ENCODE measurements at regions not wholly inside any gene's neighbourhood (a gene's known extent, or its start where the extent isn't known, plus 50 kb on each side); places are given as distances from the start of the nearest gene placed in this dataset.
"Not testable (repeated sequence)": the region's sequence is repeated elsewhere in the genome, so short reads cannot be mapped to it uniquely, and the experiment has no call there.

GRCh38 chr6:68575765-68576439 is 59.2 kb upstream of the ADGRB3 start:
- Mint-ChIP-seq H3K27ac (no peak overlapping the region), H3K9me3 (peaks cover 9% of the 10 kb centered on the region), H3K36me3 (ENCODE audit: low read depth) (no peaks in the 10 kb centered on the region), H3K4me1 (ENCODE audit: low read depth) (peaks cover 7% of the 10 kb centered on the region), H3K27me3 (peaks cover 12% of the 10 kb centered on the region), H3K4me3 (no peak overlapping the region)
- intact Hi-C loops (cut with micrococcal nuclease), result no loop called here

- intact Hi-C loops (cut with micrococcal nuclease), result loop anchor here (5.0 kb wide), 1 partner anchor 204 kb away; no protein-coding TSS in a partner anchor
- H3K27ac Mint-ChIP-seq, result no peak overlapping the region
Observed at GRCh38 chr6:68572975-68573374, 62.1 kb upstream of the ADGRB3 start.

GRCh38 chr6:68572525-68572924 is 62.6 kb upstream of the ADGRB3 start:
- intact Hi-C loops (cut with micrococcal nuclease), result loop anchor here (5.0 kb wide), 1 partner anchor 205 kb away; no protein-coding TSS in a partner anchor
- Mint-ChIP-seq H3K36me3 (ENCODE audit: low read depth) (no peaks in the 10 kb centered on the region), H3K27me3 (peaks cover 11% of the 10 kb centered on the region), H3K9me3 (peaks cover 9% of the 10 kb centered on the region), H3K4me1 (ENCODE audit: low read depth) (peaks cover 7% of the 10 kb centered on the region), H3K4me3 (no peak overlapping the region), H3K27ac (no peak overlapping the region)

More at GRCh38 chr6:68572975-68573374, 62.1 kb upstream of the ADGRB3 start:
- H3K9me3 Mint-ChIP-seq, result peaks cover 9% of the 10 kb centered on the region
- no peaks in the 10 kb centered on the region for H3K36me3 Mint-ChIP-seq (ENCODE audit: low read depth)
- peaks cover 7% of the 10 kb centered on the region for H3K4me1 Mint-ChIP-seq (ENCODE audit: low read depth)
- H3K27me3 Mint-ChIP-seq, result peaks cover 11% of the 10 kb centered on the region
- H3K4me3 Mint-ChIP-seq, result no peak overlapping the region

GRCh38 chr6:68559716-68560115 is 75.4 kb upstream of the ADGRB3 start:
- H3K27ac Mint-ChIP-seq, result no peak overlapping the region
- intact Hi-C loops (cut with micrococcal nuclease), result no loop called here
- no peak overlapping the region for H3K4me3 Mint-ChIP-seq
- H3K4me1 Mint-ChIP-seq (ENCODE audit: low read depth), result no peaks in the 10 kb centered on the region
- no peaks in the 10 kb centered on the region for H3K36me3 Mint-ChIP-seq (ENCODE audit: low read depth)
- no peaks in the 10 kb centered on the region for H3K27me3 Mint-ChIP-seq
- no peaks in the 10 kb centered on the region for H3K9me3 Mint-ChIP-seq

- Mint-ChIP-seq H3K4me3 (no peak overlapping the region), H3K27me3 (no peaks in the 10 kb centered on the region), H3K27ac (no peak overlapping the region), H3K4me1 (ENCODE audit: low read depth) (no peaks in the 10 kb centered on the region), H3K9me3 (no peaks in the 10 kb centered on the region), H3K36me3 (ENCODE audit: low read depth) (no peaks in the 10 kb centered on the region)
- intact Hi-C loops (cut with micrococcal nuclease), result no loop called here
Observed at GRCh38 chr6:68559070-68559469, 76.0 kb upstream of the ADGRB3 start.

GRCh38 chr6:68546620-68547019 is 88.5 kb upstream of the ADGRB3 start:
- H3K27ac Mint-ChIP-seq, result no peak overlapping the region
- intact Hi-C loops (cut with micrococcal nuclease), result no loop called here
- no peak overlapping the region for H3K4me3 Mint-ChIP-seq
- peaks cover 14% of the 10 kb centered on the region for H3K9me3 Mint-ChIP-seq
- H3K36me3 Mint-ChIP-seq (ENCODE audit: low read depth), result no peaks in the 10 kb centered on the region
- H3K4me1 Mint-ChIP-seq (ENCODE audit: low read depth), result no peaks in the 10 kb centered on the region
- no peaks in the 10 kb centered on the region for H3K27me3 Mint-ChIP-seq

- Mint-ChIP-seq H3K4me1 (ENCODE audit: low read depth) (no peaks in the 10 kb centered on the region), H3K36me3 (ENCODE audit: low read depth) (no peaks in the 10 kb centered on the region), H3K4me3 (no peak overlapping the region), H3K27ac (no peak overlapping the region), H3K9me3 (peaks cover 14% of the 10 kb centered on the region), H3K27me3 (no peaks in the 10 kb centered on the region)
- intact Hi-C loops (cut with micrococcal nuclease), result no loop called here
Observed at GRCh38 chr6:68544450-68544849, 90.6 kb upstream of the ADGRB3 start.

GRCh38 chr6:68533339-68533795 is 101.7 kb upstream of the ADGRB3 start:
- H3K4me1 Mint-ChIP-seq (ENCODE audit: low read depth), result no peaks in the 10 kb centered on the region
- H3K9me3 Mint-ChIP-seq, result peaks cover 22% of the 10 kb centered on the region
- no peaks in the 10 kb centered on the region for H3K27me3 Mint-ChIP-seq
- intact Hi-C loops (cut with micrococcal nuclease), result no loop called here
- no peak overlapping the region for H3K4me3 Mint-ChIP-seq
- H3K27ac Mint-ChIP-seq, result no peak overlapping the region
- no peaks in the 10 kb centered on the region for H3K36me3 Mint-ChIP-seq (ENCODE audit: low read depth)

- intact Hi-C loops (cut with micrococcal nuclease), result no loop called here
- no peak overlapping the region for H3K27ac Mint-ChIP-seq
- H3K27me3 Mint-ChIP-seq, result no peaks in the 10 kb centered on the region
- no peak overlapping the region for H3K4me3 Mint-ChIP-seq
- H3K4me1 Mint-ChIP-seq (ENCODE audit: low read depth), result no peaks in the 10 kb centered on the region
- no peaks in the 10 kb centered on the region for H3K36me3 Mint-ChIP-seq (ENCODE audit: low read depth)
- peaks cover 21% of the 10 kb centered on the region for H3K9me3 Mint-ChIP-seq
Observed at GRCh38 chr6:68527691-68528090, 107.4 kb upstream of the ADGRB3 start.

- H3K36me3 Mint-ChIP-seq (ENCODE audit: low read depth), result no peaks in the 10 kb centered on the region
- no peaks in the 10 kb centered on the region for H3K27me3 Mint-ChIP-seq
- H3K4me3 Mint-ChIP-seq, result no peak overlapping the region
- no peaks in the 10 kb centered on the region for H3K4me1 Mint-ChIP-seq (ENCODE audit: low read depth)
- peaks cover 10% of the 10 kb centered on the region for H3K9me3 Mint-ChIP-seq
- intact Hi-C loops (cut with micrococcal nuclease), result no loop called here
- H3K27ac Mint-ChIP-seq, result no peak overlapping the region
Observed at GRCh38 chr6:68506911-68507310, 128.2 kb upstream of the ADGRB3 start.

- Mint-ChIP-seq H3K9me3 (peaks cover 10% of the 10 kb centered on the region), H3K27me3 (no peaks in the 10 kb centered on the region), H3K4me3 (no peak overlapping the region), H3K4me1 (ENCODE audit: low read depth) (no peaks in the 10 kb centered on the region), H3K27ac (no peak overlapping the region), H3K36me3 (ENCODE audit: low read depth) (no peaks in the 10 kb centered on the region)
- intact Hi-C loops (cut with micrococcal nuclease), result no loop called here
Observed at GRCh38 chr6:68502946-68503345, 132.1 kb upstream of the ADGRB3 start.

- no peak overlapping the region for H3K27ac Mint-ChIP-seq
- no peaks in the 10 kb centered on the region for H3K27me3 Mint-ChIP-seq
- intact Hi-C loops (cut with micrococcal nuclease), result no loop called here
- H3K36me3 Mint-ChIP-seq (ENCODE audit: low read depth), result no peaks in the 10 kb centered on the region
- H3K4me3 Mint-ChIP-seq, result no peak overlapping the region
- peaks cover 17% of the 10 kb centered on the region for H3K9me3 Mint-ChIP-seq
- no peaks in the 10 kb centered on the region for H3K4me1 Mint-ChIP-seq (ENCODE audit: low read depth)
Observed at GRCh38 chr6:68497927-68498326, 137.2 kb upstream of the ADGRB3 start.

GRCh38 chr6:68494880-68495279 is 140.2 kb upstream of the ADGRB3 start:
- H3K4me3 Mint-ChIP-seq; H3K4me1 Mint-ChIP-seq (ENCODE audit: low read depth); H3K9me3 Mint-ChIP-seq; intact Hi-C loops (cut with micrococcal nuclease); H3K27ac Mint-ChIP-seq; H3K27me3 Mint-ChIP-seq; H3K36me3 Mint-ChIP-seq (ENCODE audit: low read depth): not testable (repeated sequence)

GRCh38 chr6:68476611-68477010 is 158.5 kb upstream of the ADGRB3 start:
- intact Hi-C loops (cut with micrococcal nuclease), result no loop called here
- Mint-ChIP-seq H3K27ac (no peak overlapping the region), H3K9me3 (no peaks in the 10 kb centered on the region), H3K27me3 (no peaks in the 10 kb centered on the region), H3K4me3 (no peak overlapping the region), H3K36me3 (ENCODE audit: low read depth) (no peaks in the 10 kb centered on the region), H3K4me1 (ENCODE audit: low read depth) (no peaks in the 10 kb centered on the region)
